ENCODE measurements at regions not wholly inside any gene's neighbourhood (a gene's known extent, or its start where the extent isn't known, plus 50 kb on each side); places are given as distances from the start of the nearest gene placed in this dataset.

- TF ChIP-seq CTCF (conservative IDR thresholded peaks at IDR 0.05; ENCODE audit: low read depth in 2 of 2) (0 out of 4 replicates have a peak, but pooled peaks of 1 of the 2 experiments have one; percentile 5), POLR2AphosphoS5 (IDR thresholded peaks at IDR 0.05; ENCODE audit: low read depth) (no peak), REST (IDR thresholded peaks at IDR 0.05; ENCODE audit: unreplicated experiment) (no peak), EZH2phosphoT487 (IDR thresholded peaks at IDR 0.05; ENCODE audit: unreplicated experiment) (no peak), ETS1 (IDR thresholded peaks at IDR 0.05) (no peak), EZH2 (IDR thresholded peaks at IDR 0.05; ENCODE audit: low read depth, unreplicated experiment) (no peak), STAT1 (IDR thresholded peaks at IDR 0.05; ENCODE audit: unreplicated experiment) (no peak), CREB1 (CRISPR knock-in tag; IDR thresholded peaks at IDR 0.05; ENCODE audit: low read depth) (no peak), ZNF462 (CRISPR knock-in tag; IDR thresholded peaks at IDR 0.05) (no peak)
These were observed 155.0 kb upstream of the HS3ST3A1 start for GRCh38 chr17:13756763-13757162.

Data from GM23338 (cell line).